GM12875 (cell line): ENCODE measurements at regions not wholly inside any gene's neighbourhood (a gene's known extent, or its start where the extent isn't known, plus 50 kb on each side); places are given as distances from the start of the nearest gene placed in this dataset.
"Not testable (repeated sequence)": the region's sequence is repeated elsewhere in the genome, so short reads cannot be mapped to it uniquely, and the experiment has no call there.

ENCODE experiments used
- H3K4me3 ChIP-seq: one replicate; pipeline ENCODE4 v1.5.1; 2011; ENCODE audit warnings: low read depth, low read length, control low read depth
- TF ChIP-seq, protein P1 (sequence below): IDR thresholded peaks from 2 replicates; pipeline ENCODE4 v1.5.1; 2011; ENCODE audit warnings: low read depth, mild to moderate bottlenecking, control low read depth, inconsistent platforms, low read length, moderate library complexity, borderline replicate concordance; ENCODE audit not compliant: insufficient read depth

DNA sequence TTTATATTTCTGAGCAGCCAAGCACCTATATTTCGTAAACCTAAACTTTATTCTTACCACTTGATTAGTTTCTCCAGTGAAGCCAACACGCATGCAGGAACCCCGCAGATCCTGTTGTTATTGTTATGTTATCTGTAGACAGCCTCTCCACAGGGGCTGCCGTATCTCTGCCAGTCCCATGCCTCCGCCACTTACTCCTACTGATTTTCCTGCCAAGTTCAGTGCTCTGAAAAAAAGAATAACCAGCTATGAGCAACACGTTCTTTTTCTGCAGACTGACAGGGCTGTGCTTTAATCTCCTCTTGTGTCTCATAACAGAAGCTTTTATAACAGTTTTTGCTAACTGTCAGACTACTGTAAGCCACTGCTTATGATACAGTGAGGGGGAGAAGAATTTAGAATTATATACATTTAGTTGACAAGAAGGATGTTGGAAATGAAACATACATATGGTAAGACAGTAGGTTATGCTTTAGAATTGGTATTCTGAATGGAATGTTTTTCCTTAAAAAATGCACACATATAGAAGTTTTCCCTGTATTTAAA, 347.4 kb downstream of the SI start:
- no peak overlapping the region for H3K4me3 ChIP-seq
- TF ChIP-seq, protein P1, sequence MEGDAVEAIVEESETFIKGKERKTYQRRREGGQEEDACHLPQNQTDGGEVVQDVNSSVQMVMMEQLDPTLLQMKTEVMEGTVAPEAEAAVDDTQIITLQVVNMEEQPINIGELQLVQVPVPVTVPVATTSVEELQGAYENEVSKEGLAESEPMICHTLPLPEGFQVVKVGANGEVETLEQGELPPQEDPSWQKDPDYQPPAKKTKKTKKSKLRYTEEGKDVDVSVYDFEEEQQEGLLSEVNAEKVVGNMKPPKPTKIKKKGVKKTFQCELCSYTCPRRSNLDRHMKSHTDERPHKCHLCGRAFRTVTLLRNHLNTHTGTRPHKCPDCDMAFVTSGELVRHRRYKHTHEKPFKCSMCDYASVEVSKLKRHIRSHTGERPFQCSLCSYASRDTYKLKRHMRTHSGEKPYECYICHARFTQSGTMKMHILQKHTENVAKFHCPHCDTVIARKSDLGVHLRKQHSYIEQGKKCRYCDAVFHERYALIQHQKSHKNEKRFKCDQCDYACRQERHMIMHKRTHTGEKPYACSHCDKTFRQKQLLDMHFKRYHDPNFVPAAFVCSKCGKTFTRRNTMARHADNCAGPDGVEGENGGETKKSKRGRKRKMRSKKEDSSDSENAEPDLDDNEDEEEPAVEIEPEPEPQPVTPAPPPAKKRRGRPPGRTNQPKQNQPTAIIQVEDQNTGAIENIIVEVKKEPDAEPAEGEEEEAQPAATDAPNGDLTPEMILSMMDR = no peak

DNA sequence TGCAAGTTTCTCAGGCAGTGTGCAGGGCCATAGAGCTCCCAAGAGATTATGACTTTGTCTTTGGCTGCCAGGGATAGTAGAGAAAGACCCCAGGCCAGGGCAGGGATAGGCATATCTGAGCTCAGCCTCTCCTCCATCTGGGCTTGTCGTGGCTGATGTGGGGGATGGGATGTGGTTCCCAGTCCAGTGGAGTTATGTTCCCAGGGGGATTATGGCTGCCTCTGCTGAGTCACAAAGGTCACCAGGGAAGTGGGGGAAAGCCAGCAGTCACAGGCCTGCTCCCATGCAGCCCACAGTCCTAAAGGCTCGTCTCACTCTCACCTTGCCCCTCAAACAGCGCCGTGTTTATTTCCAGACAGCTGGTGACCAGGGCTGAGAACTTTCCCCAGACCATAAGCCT, 354.9 kb downstream of the SI start:
- TF ChIP-seq, protein P1 = no peak
- no peak overlapping the region for H3K4me3 ChIP-seq

DNA sequence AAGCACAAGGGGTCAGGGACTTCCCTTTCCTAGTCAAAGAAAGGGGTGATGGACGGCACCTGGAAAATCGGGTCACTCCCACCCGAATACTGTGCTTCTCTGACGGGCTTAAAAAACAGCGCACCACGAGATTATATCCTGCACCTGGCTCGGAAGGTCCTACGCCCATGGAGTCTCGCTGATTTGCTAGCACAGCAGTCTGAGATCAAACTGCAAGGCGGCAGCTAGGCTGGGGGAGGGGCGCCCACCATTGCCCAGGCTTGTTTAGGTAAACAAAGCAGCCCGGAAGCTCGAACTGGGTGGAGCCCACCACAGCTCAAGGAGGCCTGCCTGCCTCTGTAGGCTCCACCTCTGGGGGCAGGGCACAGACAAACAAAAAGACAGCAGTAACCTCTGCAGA, 375.5 kb downstream of the SI start:
- not testable (repeated sequence) for H3K4me3 ChIP-seq

DNA sequence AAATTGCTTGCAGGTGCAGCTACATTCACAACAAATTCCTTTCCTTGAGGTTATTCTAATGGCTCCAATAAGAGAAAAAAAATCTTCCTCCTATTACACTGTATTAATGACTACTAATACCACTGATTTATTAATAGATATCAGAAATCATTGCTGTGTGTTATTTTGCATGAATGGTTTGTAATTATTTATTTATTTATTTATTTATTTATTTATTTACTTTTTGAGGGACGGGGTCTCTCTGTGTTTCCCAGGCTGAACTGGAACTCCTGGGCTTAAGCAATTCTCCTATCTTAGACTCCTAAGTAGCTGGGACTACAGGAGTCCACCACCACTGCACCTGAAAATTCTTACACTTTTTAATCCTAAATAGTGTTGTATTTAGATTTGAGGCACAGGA, 390.4 kb downstream of the SI start:
- no peak overlapping the region for H3K4me3 ChIP-seq
- TF ChIP-seq, protein P1 = no peak

DNA sequence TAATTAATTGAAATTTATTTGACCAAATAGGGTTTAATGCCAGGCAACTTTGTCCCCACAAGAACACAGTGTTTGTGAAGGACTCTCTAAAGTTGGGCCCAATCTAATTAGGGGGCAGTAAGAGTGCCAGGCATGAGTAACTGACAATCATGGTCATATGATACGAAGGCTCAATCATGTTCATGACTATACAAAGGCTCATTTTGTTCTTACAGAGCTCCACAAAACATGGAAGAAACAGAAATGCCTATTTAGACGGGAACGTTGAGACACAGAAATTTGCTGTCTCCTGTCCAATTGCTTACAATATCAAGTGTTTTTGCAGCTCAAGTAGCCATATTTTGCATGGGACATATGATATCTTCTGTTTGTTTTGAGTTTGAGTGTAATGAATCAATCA, 391.1 kb downstream of the SI start:
- TF ChIP-seq, protein P1 = no peak
- H3K4me3 ChIP-seq = no peak overlapping the region

DNA sequence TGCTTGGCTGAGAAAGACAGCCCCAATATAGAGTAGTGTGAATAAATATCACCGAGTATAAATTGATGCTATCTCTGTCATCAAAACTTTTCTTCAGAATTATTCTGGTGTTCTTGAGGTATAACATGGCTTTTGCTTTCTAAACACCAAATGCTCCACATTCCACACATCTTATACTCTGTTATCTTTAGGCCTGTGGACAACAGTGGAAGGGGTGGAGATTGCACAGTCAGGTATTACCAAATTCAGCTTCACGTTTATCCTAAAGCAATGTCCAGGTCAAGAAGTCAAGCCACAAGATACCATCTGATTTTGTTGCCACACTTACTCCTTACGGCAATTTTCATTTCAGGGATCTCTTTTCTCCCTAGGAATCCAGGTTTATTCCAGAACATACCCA, 394.8 kb downstream of the SI start:
- TF ChIP-seq, protein P1 = no peak
- no peak overlapping the region for H3K4me3 ChIP-seq

DNA sequence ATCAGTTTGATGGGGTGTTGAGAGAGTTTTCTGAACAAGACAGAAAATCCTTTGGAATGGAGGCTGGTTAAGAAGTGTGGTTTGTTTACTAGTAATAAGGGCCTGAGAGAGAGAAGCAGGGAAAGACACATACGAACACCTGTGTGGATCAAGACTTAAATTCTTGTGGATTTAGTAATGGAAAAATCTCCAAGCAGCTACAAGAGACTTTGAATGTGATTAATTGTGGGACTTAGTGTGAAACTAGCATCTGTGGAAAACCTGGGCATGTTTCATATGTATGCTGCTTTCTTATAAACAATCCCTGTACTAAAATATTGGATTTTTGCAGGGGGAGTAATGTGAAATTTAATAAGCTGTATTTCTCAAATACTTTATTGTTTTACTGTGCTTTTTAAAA, 399.1 kb downstream of the SI start:
- no peak overlapping the region for H3K4me3 ChIP-seq
- TF ChIP-seq, protein P1 = no peak

DNA sequence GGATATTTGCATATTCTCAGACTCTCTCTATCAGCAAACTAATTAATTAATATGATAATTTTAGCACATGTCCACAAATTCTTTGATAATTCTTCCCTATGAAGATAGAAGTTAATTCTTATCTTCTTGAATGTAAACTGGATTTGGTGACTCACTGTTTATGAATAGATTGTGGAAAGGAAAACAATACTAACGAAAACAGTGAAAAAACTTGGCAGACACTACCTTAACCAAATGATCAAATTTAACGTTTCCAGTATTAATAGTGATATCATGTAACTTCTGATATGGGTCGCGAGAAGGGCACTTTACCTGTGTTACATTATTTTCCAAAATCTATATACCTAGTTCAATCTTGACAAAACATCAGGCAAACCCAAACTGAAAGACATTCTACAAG, 401.0 kb downstream of the SI start:
- no peak overlapping the region for H3K4me3 ChIP-seq
- TF ChIP-seq, protein P1 = no peak
